Smooth muscle cell (in vitro differentiated cells): ENCODE measurements at regions not wholly inside any gene's neighbourhood (a gene's known extent, or its start where the extent isn't known, plus 50 kb on each side); places are given as distances from the start of the nearest gene placed in this dataset.

Source experiments
- DNase-seq: peaks from one replicate; lab custom pipeline; 2025; ENCODE audit not compliant: unreplicated experiment; lab: John Stamatoyannopoulos, UW
- H2AFZ ChIP-seq: fragments of 200-600 bp; sonication (generic); 2 replicates; pipeline ENCODE4 v1.6.0; 2016; ENCODE audit warnings: antibody characterized with exemption, low read depth, mild to moderate bottlenecking
- H3F3A ChIP-seq: fragments of 200-600 bp; sonication (generic); 2 replicates; pipeline ENCODE4 v1.6.0; 2017; ENCODE audit warnings: antibody characterized with exemption, low read depth
- H3K27ac ChIP-seq: fragments of 200-600 bp; sonication (generic); 2 replicates; pipeline ENCODE4 v1.5.1; 2016; ENCODE audit warnings: low read depth, mild to moderate bottlenecking
- H3K27me3 ChIP-seq: fragments of 200-600 bp; sonication (generic); 2 replicates; pipeline ENCODE4 v1.6.1; 2016; ENCODE audit warnings: low read depth, mild to moderate bottlenecking
- H3K36me3 ChIP-seq: fragments of 200-600 bp; sonication (generic); 2 replicates; pipeline ENCODE4 v1.5.1; 2016; ENCODE audit warnings: low read depth
- H3K4me1 ChIP-seq: fragments of 200-600 bp; sonication (generic); 2 replicates; pipeline ENCODE4 v1.5.1; 2016; ENCODE audit warnings: low read depth
- H3K4me2 ChIP-seq: fragments of 200-600 bp; sonication (generic); 2 replicates; pipeline ENCODE4 v1.6.0; 2016; ENCODE audit warnings: mild to moderate bottlenecking
- H3K4me3 ChIP-seq: fragments of 200-600 bp; sonication (generic); 2 replicates; pipeline ENCODE4 v1.5.1; 2016; ENCODE audit warnings: mild to moderate bottlenecking
- H3K79me2 ChIP-seq: fragments of 200-600 bp; sonication (generic); 2 replicates; pipeline ENCODE4 v1.6.0; 2016; ENCODE audit warnings: low read depth, mild to moderate bottlenecking
- H3K9ac ChIP-seq: fragments of 200-600 bp; sonication (generic); 2 replicates; pipeline ENCODE4 v1.6.0; 2016; ENCODE audit warnings: low read depth
- H3K9me3 ChIP-seq: fragments of 200-600 bp; sonication (generic); replicated peaks from 2 replicates; pipeline ENCODE4 v1.5.1; 2016; ENCODE audit warnings: low read depth
- H4K20me1 ChIP-seq: fragments of 200-600 bp; sonication (generic); 2 replicates; pipeline ENCODE4 v1.6.0; 2016; ENCODE audit warnings: low read depth
- WGBS: methylation state at CpG from one replicate; pipeline ENCODE4 v1.1.7; 2016; ENCODE audit warnings: low lambda C conversion rate; 5-methylcytosine and 5-hydroxymethylcytosine counted together
- TF ChIP-seq, protein P1 (sequence below): fragments of 200-600 bp; sonication (generic); IDR thresholded peaks from 2 replicates; pipeline ENCODE4 v1.5.1; 2017; ENCODE audit warnings: borderline replicate concordance, mild to moderate bottlenecking, antibody characterized with exemption; ENCODE audit not compliant: insufficient read depth, poor library complexity, severe bottlenecking

DNA sequence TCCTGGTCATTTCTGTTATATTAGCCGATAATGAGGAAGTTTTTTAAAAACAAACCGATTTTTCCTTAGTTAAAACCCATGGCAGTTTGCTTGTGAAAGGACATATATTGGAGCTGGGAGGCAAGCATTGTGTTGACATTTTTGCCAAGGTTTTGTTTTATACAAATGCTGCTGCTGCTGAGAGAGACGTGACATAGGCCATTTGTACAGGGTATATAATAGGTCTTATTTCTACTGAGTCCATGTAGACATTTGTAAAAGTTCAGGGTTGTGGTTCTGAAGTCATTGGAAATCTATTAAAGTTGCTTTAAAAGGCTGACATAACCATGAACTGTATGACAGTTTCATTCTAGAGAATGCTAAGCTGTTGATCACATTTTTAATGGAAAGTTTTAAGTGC lies 424.0 kb upstream of the FANCL start:
- WGBS, result 93% methylated on average over 3 of the region's 3 CpGs
- H4K20me1 ChIP-seq, result no peaks in the 10 kb centered on the region
- H3K36me3 ChIP-seq, result no peaks in the 10 kb centered on the region
- no peaks in the 10 kb centered on the region for H3K4me1 ChIP-seq
- H3K9me3 ChIP-seq, result no peaks in the 10 kb centered on the region
- no peak overlapping the region for H2AFZ ChIP-seq
- H3K27me3 ChIP-seq, result no peaks in the 10 kb centered on the region
- H3K79me2 ChIP-seq, result no peaks in the 10 kb centered on the region
- H3F3A ChIP-seq, result no peaks in the 10 kb centered on the region
- no peak overlapping the region for H3K4me2 ChIP-seq
- H3K4me3 ChIP-seq, result no peak overlapping the region
- DNase-seq, result no peak
- TF ChIP-seq, protein P1, sequence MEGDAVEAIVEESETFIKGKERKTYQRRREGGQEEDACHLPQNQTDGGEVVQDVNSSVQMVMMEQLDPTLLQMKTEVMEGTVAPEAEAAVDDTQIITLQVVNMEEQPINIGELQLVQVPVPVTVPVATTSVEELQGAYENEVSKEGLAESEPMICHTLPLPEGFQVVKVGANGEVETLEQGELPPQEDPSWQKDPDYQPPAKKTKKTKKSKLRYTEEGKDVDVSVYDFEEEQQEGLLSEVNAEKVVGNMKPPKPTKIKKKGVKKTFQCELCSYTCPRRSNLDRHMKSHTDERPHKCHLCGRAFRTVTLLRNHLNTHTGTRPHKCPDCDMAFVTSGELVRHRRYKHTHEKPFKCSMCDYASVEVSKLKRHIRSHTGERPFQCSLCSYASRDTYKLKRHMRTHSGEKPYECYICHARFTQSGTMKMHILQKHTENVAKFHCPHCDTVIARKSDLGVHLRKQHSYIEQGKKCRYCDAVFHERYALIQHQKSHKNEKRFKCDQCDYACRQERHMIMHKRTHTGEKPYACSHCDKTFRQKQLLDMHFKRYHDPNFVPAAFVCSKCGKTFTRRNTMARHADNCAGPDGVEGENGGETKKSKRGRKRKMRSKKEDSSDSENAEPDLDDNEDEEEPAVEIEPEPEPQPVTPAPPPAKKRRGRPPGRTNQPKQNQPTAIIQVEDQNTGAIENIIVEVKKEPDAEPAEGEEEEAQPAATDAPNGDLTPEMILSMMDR, result no peak
- H3K9ac ChIP-seq, result no peak overlapping the region
- no peak overlapping the region for H3K27ac ChIP-seq

DNA sequence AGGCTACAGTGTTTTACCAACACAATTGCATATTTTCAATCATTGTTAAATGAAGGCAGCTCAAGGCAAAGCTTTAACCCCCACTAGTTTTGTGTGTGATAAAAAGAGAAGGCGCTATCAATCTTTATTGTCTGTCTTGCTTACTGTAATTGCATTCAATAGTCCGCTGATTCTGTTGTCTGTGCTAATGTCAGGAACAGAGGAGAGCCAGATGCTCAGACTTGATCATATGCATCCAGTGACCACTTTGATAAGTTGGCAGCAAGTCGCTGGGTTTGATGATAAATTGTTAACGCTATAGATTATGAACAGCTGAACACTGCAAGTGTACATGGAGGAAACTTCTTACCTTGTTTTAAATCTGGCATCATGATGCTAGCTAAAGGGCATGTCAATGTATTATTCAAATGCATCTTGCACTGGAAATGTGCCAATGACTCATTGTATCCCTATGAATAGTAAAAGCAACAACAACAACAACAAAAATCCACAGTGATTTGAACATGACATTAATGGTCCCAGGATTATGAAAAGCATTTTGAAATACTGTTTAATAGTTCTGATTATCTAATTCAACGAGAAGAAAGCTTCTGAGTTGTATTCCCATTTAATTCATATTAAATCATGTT lies 423.5 kb upstream of the FANCL start:
- H2AFZ ChIP-seq, result no peak overlapping the region
- no peaks in the 10 kb centered on the region for H3K79me2 ChIP-seq
- no peaks in the 10 kb centered on the region for H3K9me3 ChIP-seq
- no peak overlapping the region for H3K4me2 ChIP-seq
- 78% methylated on average over 5 of the region's 5 CpGs for WGBS
- H4K20me1 ChIP-seq, result no peaks in the 10 kb centered on the region
- no peak overlapping the region for H3K4me3 ChIP-seq
- H3F3A ChIP-seq, result no peaks in the 10 kb centered on the region
- H3K4me1 ChIP-seq, result no peaks in the 10 kb centered on the region
- DNase-seq, result no peak
- no peaks in the 10 kb centered on the region for H3K36me3 ChIP-seq
- H3K27ac ChIP-seq, result no peak overlapping the region
- no peaks in the 10 kb centered on the region for H3K27me3 ChIP-seq
- TF ChIP-seq, protein P1, result no peak
- no peak overlapping the region for H3K9ac ChIP-seq

DNA sequence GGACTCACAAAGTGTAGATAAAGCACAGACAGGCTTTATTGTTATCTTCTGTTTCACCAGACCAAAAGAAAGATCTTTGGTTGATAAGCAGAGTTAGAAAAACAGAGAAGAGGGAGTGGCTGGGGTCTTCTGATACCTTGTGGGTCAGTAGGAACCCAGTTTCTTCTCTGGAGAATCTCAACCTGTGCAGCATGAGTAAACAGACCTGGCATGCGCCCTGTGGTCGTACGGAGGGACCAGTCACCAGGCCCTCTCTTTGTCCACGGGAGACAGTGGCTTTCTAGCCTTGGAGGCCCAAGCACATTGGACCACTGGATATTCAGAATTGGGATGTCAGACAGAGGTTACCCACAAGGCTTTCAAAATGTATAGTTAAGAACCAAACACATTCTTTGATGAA lies 418.9 kb upstream of the FANCL start:
- H3F3A ChIP-seq, result no peaks in the 10 kb centered on the region
- no peak overlapping the region for H3K27ac ChIP-seq
- no peak for DNase-seq
- no peaks in the 10 kb centered on the region for H3K4me1 ChIP-seq
- no peak overlapping the region for H3K9ac ChIP-seq
- WGBS, result 65% methylated on average over 4 of the region's 4 CpGs
- TF ChIP-seq, protein P1, result no peak
- H4K20me1 ChIP-seq, result no peaks in the 10 kb centered on the region
- H3K4me3 ChIP-seq, result no peak overlapping the region
- H2AFZ ChIP-seq, result no peak overlapping the region
- no peaks in the 10 kb centered on the region for H3K9me3 ChIP-seq
- H3K4me2 ChIP-seq, result no peak overlapping the region
- no peaks in the 10 kb centered on the region for H3K36me3 ChIP-seq
- no peaks in the 10 kb centered on the region for H3K79me2 ChIP-seq
- no peaks in the 10 kb centered on the region for H3K27me3 ChIP-seq

DNA sequence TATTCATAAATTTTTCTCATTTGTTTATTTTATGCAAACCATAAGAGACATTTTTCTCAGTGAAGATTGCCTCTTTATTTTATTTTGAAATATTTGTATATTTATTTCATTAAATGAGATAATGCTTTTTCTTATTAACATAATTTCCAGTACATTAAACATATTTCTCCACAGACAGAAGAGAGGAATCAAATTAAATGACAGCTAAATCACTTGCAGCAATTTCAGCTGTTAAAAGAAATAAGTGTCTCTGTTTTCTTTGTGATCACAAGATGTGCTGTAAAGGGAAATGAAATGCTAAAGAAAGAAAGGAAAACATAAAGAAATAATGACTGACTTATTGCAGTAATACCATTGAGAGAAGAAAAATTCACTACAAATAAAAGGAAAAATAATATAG lies 414.0 kb upstream of the FANCL start:
- H3K4me3 ChIP-seq, result no peak overlapping the region
- no peak overlapping the region for H3K4me2 ChIP-seq
- no peaks in the 10 kb centered on the region for H3K4me1 ChIP-seq
- no peaks in the 10 kb centered on the region for H3K36me3 ChIP-seq
- TF ChIP-seq, protein P1, result no peak
- no peaks in the 10 kb centered on the region for H3K9me3 ChIP-seq
- H3K9ac ChIP-seq, result no peak overlapping the region
- no peaks in the 10 kb centered on the region for H3F3A ChIP-seq
- no peaks in the 10 kb centered on the region for H4K20me1 ChIP-seq
- H3K79me2 ChIP-seq, result no peaks in the 10 kb centered on the region
- no peak overlapping the region for H2AFZ ChIP-seq
- no peak overlapping the region for H3K27ac ChIP-seq
- DNase-seq, result no peak
- no peaks in the 10 kb centered on the region for H3K27me3 ChIP-seq
